ENCODE measurements at regions not wholly inside any gene's neighbourhood (a gene's known extent, or its start where the extent isn't known, plus 50 kb on each side); places are given as distances from the start of the nearest gene placed in this dataset.

- Histone ChIP-seq H3K4me1 (replicated peaks in 1 of 4; ENCODE audit: control insufficient read depth in 3 of 4, insufficient read depth in 4 of 4, low read length in 3 of 4) (peaks cover 0 to 9% (median 3%) of the 10 kb centered on the region in 4 experiments; a peak in 3 of 7 replicates), H4K5ac (ENCODE audit: insufficient read length, low read depth, low read length) (no peak overlapping the region), H2AFZ (ENCODE audit: low read length) (no peak overlapping the region), H3K18ac (ENCODE audit: extremely low read depth, low read length) (no peak overlapping the region), H3K27me3 (replicated peaks in 1 of 4; ENCODE audit: control insufficient read depth in 3 of 4, extremely low read depth in 1 of 4, insufficient read depth in 3 of 4, low read length in 3 of 4) (no peaks in the 10 kb centered on the region), H4K8ac (ENCODE audit: extremely low read depth, insufficient read depth, low read length) (no peak overlapping the region), H2BK15ac (ENCODE audit: low read length) (no peak overlapping the region), H4K20me1 (replicated peaks in 1 of 2; ENCODE audit: control insufficient read depth in 1 of 2, insufficient read depth in 2 of 2, low read length in 2 of 2) (no peaks in the 10 kb centered on the region), H2BK12ac (ENCODE audit: low read depth, low read length) (no peak overlapping the region), H3K14ac (ENCODE audit: insufficient read length) (no peak overlapping the region), H2BK5ac (ENCODE audit: low read depth, low read length) (no peak overlapping the region), H3K9me3 (ENCODE audit: insufficient read depth in 2 of 2, low read depth in 1 of 2, low read length in 1 of 2) (no peaks in the 10 kb centered on the region), H3K79me1 (ENCODE audit: low read depth, low read length) (no peaks in the 10 kb centered on the region), H4K91ac (replicated peaks; ENCODE audit: insufficient read length, low read length) (no peak overlapping the region), H2AK5ac (ENCODE audit: low read depth, low read length) (no peak overlapping the region), H2BK120ac (replicated peaks; ENCODE audit: low read depth, low read length) (no peak overlapping the region), H3K9ac (replicated peaks in 1 of 4; ENCODE audit: extremely low read depth in 1 of 4, low read depth in 3 of 4, low read length in 3 of 4) (no peak overlapping the region), H3K4ac (replicated peaks; ENCODE audit: insufficient read length, low read depth, low read length) (no peak overlapping the region), H2BK20ac (ENCODE audit: low read length) (no peak overlapping the region), H3K36me3 (ENCODE audit: control insufficient read depth in 2 of 4, insufficient read depth in 4 of 4, low read length in 3 of 4) (no peaks in the 10 kb centered on the region), H3K4me3 (ENCODE audit: extremely low read depth in 1 of 4, insufficient read depth in 2 of 4, low read depth in 3 of 4, low read length in 4 of 4) (no peak overlapping the region), H3K56ac (replicated peaks; ENCODE audit: insufficient read length, low read depth, low read length) (no peak overlapping the region), H3K23me2 (ENCODE audit: low read depth, low read length) (no peaks in the 10 kb centered on the region), H3K79me2 (ENCODE audit: control insufficient read depth in 1 of 2, insufficient read depth in 2 of 2, low read length in 2 of 2) (no peaks in the 10 kb centered on the region), H3K23ac (ENCODE audit: insufficient read length) (no peak overlapping the region), H3K4me2 (ENCODE audit: insufficient read depth in 1 of 2, low read depth in 2 of 2, low read length in 2 of 2) (no peak overlapping the region), H3K27ac (ENCODE audit: low read depth, low read length) (no peak overlapping the region)
- no peak for DNase-seq (ENCODE audit: low read depth in 1 of 2, low spot score in 2 of 2)
- ChIA-PET POLR2A (ENCODE audit: partially characterized antibody) (no interaction called here), CTCF (ENCODE audit: partially characterized antibody) (interaction anchor here (1.0 to 1.3 kb wide), 2 partner anchors 16 to 144 kb away, joined by 3 to 6 read pairs; no protein-coding TSS in a partner anchor)
- FAIRE-seq = no peak
- TF ChIP-seq SP1 (IDR thresholded peaks at IDR 0.05; ENCODE audit: low read depth, low read length) = no peak
- no peak for TF ChIP-seq TAF1 (IDR thresholded peaks at IDR 0.05; ENCODE audit: low read depth, low read length)
- no peak for TF ChIP-seq MAFK (IDR thresholded peaks at IDR 0.05; ENCODE audit: low read depth, low read length)
- no peak for TF ChIP-seq YY1 (IDR thresholded peaks at IDR 0.05; ENCODE audit: low read depth, low read length)
- TF ChIP-seq CHD1 (IDR thresholded peaks at IDR 0.05; ENCODE audit: low read depth, low read length) = no peak
- no peak for TF ChIP-seq HDAC2 (IDR thresholded peaks at IDR 0.05; ENCODE audit: borderline replicate concordance in 1 of 2, low read depth in 2 of 2, low read length in 2 of 2)
- no peak for TF ChIP-seq CTCF (IDR thresholded peaks at IDR 0.05; ENCODE audit: control extremely low read depth in 1 of 3, insufficient read depth in 1 of 3, low read depth in 1 of 3, low read length in 3 of 3)
- TF ChIP-seq RBBP5 (IDR thresholded peaks at IDR 0.05; ENCODE audit: borderline replicate concordance, low read depth, low read length) = no peak
- TF ChIP-seq KDM4A (IDR thresholded peaks at IDR 0.05; ENCODE audit: low read depth, low read length, severe bottlenecking) = no peak
These were observed 767.8 kb upstream of the FANCL start for GRCh38 chr2:59008950-59009349.
